SK-N-SH treated with all-trans-retinoic acid at 6 μM for 48 hours (cell line): ENCODE measurements at regions not wholly inside any gene's neighbourhood (a gene's known extent, or its start where the extent isn't known, plus 50 kb on each side); places are given as distances from the start of the nearest gene placed in this dataset.

Source experiments
- ATAC-seq: fragments of 200-7000 bp; cut with Tn5 transposase; 3 replicates; pipeline ENCODE4 v1.9.1; 2020; ENCODE audit warnings: mild to moderate bottlenecking, moderate library complexity
- CSRNP3 ChIP-seq: fragments of 250-450 bp; sonication (Bioruptor Pico); IDR thresholded peaks from 2 replicates; pipeline ENCODE4 v1.5.1; 2021; ENCODE audit warnings: mild to moderate bottlenecking, moderate library complexity
- ISL1 ChIP-seq: fragments of 250-450 bp; sonication (Bioruptor Pico); IDR thresholded peaks from 2 replicates; pipeline ENCODE4 v2.1.2; 2022; ENCODE audit warnings: mild to moderate bottlenecking, moderate library complexity
- PPARA ChIP-seq: fragments of 250-450 bp; sonication (Bioruptor Pico); IDR thresholded peaks from 2 replicates; pipeline ENCODE4 v1.5.0; 2020; ENCODE audit warnings: mild to moderate bottlenecking, borderline replicate concordance
- SNAI2 ChIP-seq: fragments of 250-450 bp; sonication (Bioruptor Pico); IDR thresholded peaks from 2 replicates; pipeline ENCODE4 v1.5.0; 2020; ENCODE audit warnings: mild to moderate bottlenecking, moderate library complexity
- TCF4 ChIP-seq: fragments of 250-450 bp; sonication (Bioruptor Pico); IDR thresholded peaks from 2 replicates; pipeline ENCODE4 v1.8.0; 2021; ENCODE audit warnings: mild to moderate bottlenecking, moderate library complexity, borderline replicate concordance
- TOX ChIP-seq: fragments of 250-450 bp; sonication (Bioruptor Pico); IDR thresholded peaks from 2 replicates; pipeline ENCODE4 v1.8.0; 2021; ENCODE audit warnings: mild to moderate bottlenecking, moderate library complexity, borderline replicate concordance
- ZC3H10 ChIP-seq: fragments of 250-450 bp; sonication (Bioruptor Pico); IDR thresholded peaks from 2 replicates; pipeline ENCODE4 v1.5.1; 2021; ENCODE audit warnings: mild to moderate bottlenecking, moderate library complexity
- ZFP3 ChIP-seq: fragments of 250-450 bp; sonication (Bioruptor Pico); IDR thresholded peaks from 2 replicates; pipeline ENCODE4 v1.5.0; 2020; ENCODE audit warnings: mild to moderate bottlenecking, moderate library complexity
- ZNF565 ChIP-seq: fragments of 450-650 bp; formaldehyde crosslinking; conservative IDR thresholded peaks from 2 replicates; pipeline ENCODE4 v1.5.0; 2020; ENCODE audit warnings: low read depth, mild to moderate bottlenecking, moderate library complexity
- ZNF70 ChIP-seq: fragments of 450-650 bp; formaldehyde crosslinking; IDR thresholded peaks from 2 replicates; pipeline ENCODE4 v1.5.0; 2020; ENCODE audit warnings: mild to moderate bottlenecking, moderate library complexity
- ZNF8 ChIP-seq: fragments of 450-650 bp; formaldehyde crosslinking; IDR thresholded peaks from 2 replicates; pipeline ENCODE4 v1.5.0; 2020; ENCODE audit warnings: mild to moderate bottlenecking, moderate library complexity
- TF ChIP-seq, protein P1 (sequence below): fragments of 250-450 bp; sonication (Bioruptor Pico); IDR thresholded peaks from 2 replicates; pipeline ENCODE4 v1.8.0; 2020; ENCODE audit warnings: mild to moderate bottlenecking, moderate library complexity, borderline replicate concordance
- TF ChIP-seq, protein P2 (sequence below): fragments of 250-450 bp; sonication (Bioruptor Pico); IDR thresholded peaks from 2 replicates; pipeline ENCODE4 v1.8.0; 2021; ENCODE audit warnings: low read depth, mild to moderate bottlenecking, moderate library complexity, borderline replicate concordance
- TF ChIP-seq, protein P3 (sequence below): fragments of 250-450 bp; sonication (Bioruptor Pico); IDR thresholded peaks from 2 replicates; pipeline ENCODE4 v1.5.0; 2020; ENCODE audit warnings: mild to moderate bottlenecking, moderate library complexity

DNA sequence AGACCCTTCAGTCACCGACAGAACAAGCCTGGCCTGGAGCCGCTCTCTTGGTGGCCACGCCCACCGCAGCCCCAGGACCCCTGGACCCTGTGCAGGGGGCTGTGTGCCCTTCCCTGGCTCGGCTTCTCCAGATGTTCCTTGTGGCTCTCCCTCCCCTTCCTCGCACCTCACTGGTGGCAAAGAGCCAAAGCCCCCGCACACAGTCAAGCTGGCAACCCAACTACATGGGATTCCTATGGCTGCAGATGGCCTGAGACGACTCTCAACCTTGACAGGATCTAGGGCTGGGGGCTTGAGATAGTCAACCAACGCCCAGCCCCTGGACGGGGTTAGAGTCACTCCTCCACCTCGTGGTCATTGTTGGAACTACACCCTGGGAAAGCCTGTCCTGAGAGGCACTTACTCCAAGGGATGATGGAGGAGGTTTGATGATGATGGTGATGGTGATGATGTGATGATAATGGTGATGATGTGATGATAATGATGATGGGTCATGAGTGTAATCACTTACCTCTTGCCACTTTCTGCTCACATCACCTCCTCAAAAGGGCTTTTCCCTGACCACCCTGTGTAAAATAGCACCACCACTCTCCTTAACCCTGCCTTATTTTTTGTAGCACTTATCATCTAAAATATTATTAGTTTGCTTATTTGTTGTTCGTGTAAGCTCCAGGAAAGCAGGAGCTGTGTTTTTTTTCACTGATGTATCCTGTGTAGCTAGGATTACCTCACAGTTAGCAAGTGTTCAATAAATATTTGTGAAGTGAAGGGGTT is 278.4 kb downstream of the LRFN2 start (continued):
- TF ChIP-seq, protein P1, sequence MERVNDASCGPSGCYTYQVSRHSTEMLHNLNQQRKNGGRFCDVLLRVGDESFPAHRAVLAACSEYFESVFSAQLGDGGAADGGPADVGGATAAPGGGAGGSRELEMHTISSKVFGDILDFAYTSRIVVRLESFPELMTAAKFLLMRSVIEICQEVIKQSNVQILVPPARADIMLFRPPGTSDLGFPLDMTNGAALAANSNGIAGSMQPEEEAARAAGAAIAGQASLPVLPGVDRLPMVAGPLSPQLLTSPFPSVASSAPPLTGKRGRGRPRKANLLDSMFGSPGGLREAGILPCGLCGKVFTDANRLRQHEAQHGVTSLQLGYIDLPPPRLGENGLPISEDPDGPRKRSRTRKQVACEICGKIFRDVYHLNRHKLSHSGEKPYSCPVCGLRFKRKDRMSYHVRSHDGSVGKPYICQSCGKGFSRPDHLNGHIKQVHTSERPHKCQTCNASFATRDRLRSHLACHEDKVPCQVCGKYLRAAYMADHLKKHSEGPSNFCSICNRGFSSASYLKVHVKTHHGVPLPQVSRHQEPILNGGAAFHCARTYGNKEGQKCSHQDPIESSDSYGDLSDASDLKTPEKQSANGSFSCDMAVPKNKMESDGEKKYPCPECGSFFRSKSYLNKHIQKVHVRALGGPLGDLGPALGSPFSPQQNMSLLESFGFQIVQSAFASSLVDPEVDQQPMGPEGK, result no peak
- no peak for TF ChIP-seq ISL1
- TF ChIP-seq, protein P2, sequence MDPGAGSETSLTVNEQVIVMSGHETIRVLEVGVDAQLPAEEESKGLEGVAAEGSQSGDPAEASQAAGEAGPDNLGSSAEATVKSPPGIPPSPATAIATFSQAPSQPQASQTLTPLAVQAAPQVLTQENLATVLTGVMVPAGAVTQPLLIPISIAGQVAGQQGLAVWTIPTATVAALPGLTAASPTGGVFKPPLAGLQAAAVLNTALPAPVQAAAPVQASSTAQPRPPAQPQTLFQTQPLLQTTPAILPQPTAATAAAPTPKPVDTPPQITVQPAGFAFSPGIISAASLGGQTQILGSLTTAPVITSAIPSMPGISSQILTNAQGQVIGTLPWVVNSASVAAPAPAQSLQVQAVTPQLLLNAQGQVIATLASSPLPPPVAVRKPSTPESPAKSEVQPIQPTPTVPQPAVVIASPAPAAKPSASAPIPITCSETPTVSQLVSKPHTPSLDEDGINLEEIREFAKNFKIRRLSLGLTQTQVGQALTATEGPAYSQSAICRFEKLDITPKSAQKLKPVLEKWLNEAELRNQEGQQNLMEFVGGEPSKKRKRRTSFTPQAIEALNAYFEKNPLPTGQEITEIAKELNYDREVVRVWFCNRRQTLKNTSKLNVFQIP (CRISPR knock-in tag), result no peak
- TF ChIP-seq SNAI2 (CRISPR knock-in tag), result no peak
- TF ChIP-seq ZNF8, result no peak
- no peak for TF ChIP-seq PPARA

- no peak for ATAC-seq
- TF ChIP-seq, protein P2 (CRISPR knock-in tag), result no peak
- no peak for TF ChIP-seq ZNF8
- TF ChIP-seq ISL1, result no peak
- no peak for TF ChIP-seq CSRNP3
- TF ChIP-seq TCF4, result no peak
- TF ChIP-seq, protein P3, sequence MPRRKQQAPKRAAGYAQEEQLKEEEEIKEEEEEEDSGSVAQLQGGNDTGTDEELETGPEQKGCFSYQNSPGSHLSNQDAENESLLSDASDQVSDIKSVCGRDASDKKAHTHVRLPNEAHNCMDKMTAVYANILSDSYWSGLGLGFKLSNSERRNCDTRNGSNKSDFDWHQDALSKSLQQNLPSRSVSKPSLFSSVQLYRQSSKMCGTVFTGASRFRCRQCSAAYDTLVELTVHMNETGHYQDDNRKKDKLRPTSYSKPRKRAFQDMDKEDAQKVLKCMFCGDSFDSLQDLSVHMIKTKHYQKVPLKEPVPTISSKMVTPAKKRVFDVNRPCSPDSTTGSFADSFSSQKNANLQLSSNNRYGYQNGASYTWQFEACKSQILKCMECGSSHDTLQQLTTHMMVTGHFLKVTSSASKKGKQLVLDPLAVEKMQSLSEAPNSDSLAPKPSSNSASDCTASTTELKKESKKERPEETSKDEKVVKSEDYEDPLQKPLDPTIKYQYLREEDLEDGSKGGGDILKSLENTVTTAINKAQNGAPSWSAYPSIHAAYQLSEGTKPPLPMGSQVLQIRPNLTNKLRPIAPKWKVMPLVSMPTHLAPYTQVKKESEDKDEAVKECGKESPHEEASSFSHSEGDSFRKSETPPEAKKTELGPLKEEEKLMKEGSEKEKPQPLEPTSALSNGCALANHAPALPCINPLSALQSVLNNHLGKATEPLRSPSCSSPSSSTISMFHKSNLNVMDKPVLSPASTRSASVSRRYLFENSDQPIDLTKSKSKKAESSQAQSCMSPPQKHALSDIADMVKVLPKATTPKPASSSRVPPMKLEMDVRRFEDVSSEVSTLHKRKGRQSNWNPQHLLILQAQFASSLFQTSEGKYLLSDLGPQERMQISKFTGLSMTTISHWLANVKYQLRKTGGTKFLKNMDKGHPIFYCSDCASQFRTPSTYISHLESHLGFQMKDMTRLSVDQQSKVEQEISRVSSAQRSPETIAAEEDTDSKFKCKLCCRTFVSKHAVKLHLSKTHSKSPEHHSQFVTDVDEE (CRISPR knock-in tag), result no peak
- TF ChIP-seq TOX, result no peak
- TF ChIP-seq SNAI2 (CRISPR knock-in tag), result no peak
- TF ChIP-seq ZNF70 (CRISPR knock-in tag), result no peak
- TF ChIP-seq ZNF565 (CRISPR knock-in tag), result no peak
- no peak for TF ChIP-seq ZC3H10
- TF ChIP-seq ZFP3 (CRISPR knock-in tag), result no peak
- TF ChIP-seq, all 23 proteins: peak for 0
Observed at GRCh38 chr6:40307712-40308111, 279.5 kb downstream of the LRFN2 start.

DNA sequence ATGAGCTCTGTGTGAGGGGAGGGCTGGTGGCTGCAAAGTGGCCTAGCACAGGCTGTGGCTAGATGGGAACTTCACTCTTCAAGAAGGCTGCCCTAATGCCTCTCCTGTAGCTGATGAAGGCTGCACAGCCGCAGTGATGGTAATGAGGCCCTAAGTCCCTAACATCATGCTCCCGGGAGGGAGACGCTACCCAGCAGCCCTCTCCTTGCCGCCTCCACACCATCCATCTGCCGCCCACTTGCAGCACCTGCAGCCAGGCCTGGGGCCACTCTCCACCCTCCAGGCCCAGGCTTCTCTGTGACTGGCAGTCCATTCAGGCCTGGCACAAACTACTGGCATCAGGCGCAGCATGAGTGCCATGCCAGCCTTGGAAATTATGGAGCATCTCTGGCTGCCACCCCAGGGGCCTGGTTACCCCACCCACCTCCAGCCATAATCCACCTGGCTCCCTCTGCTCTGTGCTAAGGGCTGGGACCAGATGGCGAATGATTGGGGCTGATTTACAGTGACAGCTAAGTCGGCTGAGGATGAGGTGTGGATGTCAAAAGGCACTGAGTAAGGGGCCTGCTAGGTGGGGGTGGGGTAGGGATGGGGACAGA is 284.2 kb downstream of the LRFN2 start:
- no peak for ATAC-seq
- TF ChIP-seq SNAI2 (CRISPR knock-in tag), result no peak
- TF ChIP-seq ISL1, result no peak
- TF ChIP-seq ZNF70 (CRISPR knock-in tag), result no peak
- TF ChIP-seq, protein P3 (CRISPR knock-in tag), result no peak
